ENCODE measurements at regions not wholly inside any gene's neighbourhood (a gene's known extent, or its start where the extent isn't known, plus 50 kb on each side); places are given as distances from the start of the nearest gene placed in this dataset.

DNA sequence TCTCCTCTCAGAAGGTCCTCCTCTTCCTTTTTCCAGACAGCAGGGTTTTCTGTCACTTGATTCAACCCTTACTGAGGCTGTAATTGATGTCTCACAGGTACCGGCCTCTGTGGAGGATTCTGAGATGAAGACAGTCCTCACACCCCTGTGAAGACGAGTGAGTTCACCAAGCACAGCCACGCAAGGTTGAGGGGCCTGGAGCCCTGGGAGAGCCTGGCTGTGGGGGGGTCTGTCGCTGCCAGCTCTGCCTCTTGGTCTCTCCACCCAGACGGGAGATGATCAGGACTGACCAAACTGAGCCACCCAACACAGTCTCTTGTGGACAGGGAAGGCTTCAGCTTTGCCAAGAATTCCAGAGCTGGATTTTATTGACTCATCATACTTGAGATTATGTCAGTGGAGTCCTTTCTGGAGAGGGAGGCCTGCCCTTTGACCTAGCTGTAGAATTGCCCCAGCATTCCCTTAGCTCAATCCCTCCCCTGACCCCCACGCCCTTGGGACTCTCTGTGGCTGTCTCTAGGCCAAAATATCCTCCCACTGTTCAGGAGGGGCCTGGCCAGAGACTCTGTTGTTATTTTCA, 51.1 kb upstream of the CRHR1 start:
- H3K36me3 ChIP-seq (ENCODE audit: control insufficient read depth in 1 of 2, insufficient read depth in 2 of 2, low read length in 2 of 2) = no peaks in the 10 kb centered on the region
- H3K27me3 ChIP-seq (ENCODE audit: low read depth, low read length) = no peaks in the 10 kb centered on the region
- H3K9me3 ChIP-seq (ENCODE audit: control insufficient read depth in 1 of 2, low read length in 2 of 2) = peaks cover 10 to 18% of the 10 kb centered on the region in 2 donors
- H3K4me3 ChIP-seq (ENCODE audit: low read depth in 1 of 2, low read length in 2 of 2) = no peak overlapping the region
- no peak overlapping the region for H3K27ac ChIP-seq (ENCODE audit: low read length)
- no peaks in the 10 kb centered on the region for H3K4me1 ChIP-seq (ENCODE audit: control insufficient read depth in 1 of 2, insufficient read depth in 2 of 2, low read length in 2 of 2)

DNA sequence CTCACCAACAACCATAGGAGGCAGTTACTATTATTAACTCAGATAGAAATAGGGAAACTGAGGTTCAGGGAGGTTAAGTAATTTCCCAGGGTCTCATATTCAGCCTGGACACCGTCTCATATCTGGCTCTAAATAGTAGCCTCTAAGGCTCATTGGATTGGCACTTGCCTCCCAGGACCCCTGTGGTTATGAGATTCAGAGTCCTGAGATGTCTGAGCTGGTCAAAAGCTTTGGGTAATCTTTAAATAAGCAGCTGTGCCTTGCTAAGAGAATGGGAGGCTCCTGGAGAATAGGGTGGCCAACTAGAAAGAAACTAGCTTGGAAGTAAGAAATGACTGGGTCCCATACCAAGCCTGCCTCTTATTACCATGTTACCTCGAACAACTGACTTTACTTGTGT, 50.3 kb upstream of the CRHR1 start:
- Histone ChIP-seq H3K4me3 (ENCODE audit: low read depth in 1 of 2, low read length in 2 of 2) (no peak overlapping the region), H3K27me3 (ENCODE audit: low read depth, low read length) (no peaks in the 10 kb centered on the region), H3K36me3 (ENCODE audit: control insufficient read depth in 1 of 2, insufficient read depth in 2 of 2, low read length in 2 of 2) (no peaks in the 10 kb centered on the region), H3K9me3 (ENCODE audit: control insufficient read depth in 1 of 2, low read length in 2 of 2) (peaks cover 10 to 18% of the 10 kb centered on the region in 2 donors), H3K27ac (ENCODE audit: low read length) (no peak overlapping the region), H3K4me1 (ENCODE audit: control insufficient read depth in 1 of 2, insufficient read depth in 2 of 2, low read length in 2 of 2) (no peaks in the 10 kb centered on the region)
